Heart left ventricle (tissue), 13 donors: ENCODE measurements at regions not wholly inside any gene's neighbourhood (a gene's known extent, or its start where the extent isn't known, plus 50 kb on each side); places are given as distances from the start of the nearest gene placed in this dataset.

Experiments
- CTCF ChIP-seq, 12 donors: fragments of 200-600 bp; sonication (generic) in 4 of 12; IDR thresholded peaks; one replicate each; pipeline versions ENCODE4 v1.5.0 to v1.8.0; 2018 to 2022; ENCODE audit warnings: antibody characterized with exemption in 12 of 12, mild to moderate bottlenecking in 5 of 12
- POLR2A ChIP-seq, 2 donors: fragments of 450-650 bp; IDR thresholded peaks; one replicate each; pipeline ENCODE4 v1.6.1; 2017; ENCODE audit warnings: antibody characterized with exemption in 2 of 2, mild to moderate bottlenecking in 2 of 2, moderate library complexity in 2 of 2
- donor health status: ischemic (EF 13 %, LVEDD 7.1; RV severe dilation, severe dysfunction).
- donor health status: DM: no; HTN: yes; CAD: no.
- donor health status: DM: no; HTN: no; CAD: no.
- donor health status: ischemic (EF 25% LVEDD 6.9; RV normal size, moderate dysfunction).
- donor health status: ischemic (EF 25% LVEDD 5.7; RV mildly dilated, moderate dysfunction).
- donor health status: ischemic (EF 35%, LVEDD 5.7; RV mildly dilated, moderate dysfunction).
- donor health status: nonischemic (EF 11% LVEDD 7.7; RV severe dilation, severe dysfunction).
- donor health status: DM: yes; HTN: yes; CAD: no.
- donor health status: PGD.
- donor health status: ischemic (EF 29% LVEDD 5.4; RV normal size, mild dysfunction).
- donor health status: nonischemic (EF 23%, LVEDD 6.1; RV moderate dilation, normal function).

- no peak for TF ChIP-seq POLR2A (IDR thresholded peaks at IDR 0.05)
- no peak for TF ChIP-seq CTCF (IDR thresholded peaks at IDR 0.05)
These were observed 128.6 kb upstream of the LIPC start for GRCh38 chr15:58303236-58303635.
